HEK293T (cell line): ENCODE measurements at regions not wholly inside any gene's neighbourhood (a gene's known extent, or its start where the extent isn't known, plus 50 kb on each side); places are given as distances from the start of the nearest gene placed in this dataset.

Experiments used
- CTCF ChIA-PET: fragments of 350-600 bp; formaldehyde crosslinking; extraction: SDS; loops from one replicate; lab custom pipeline; 2021; ENCODE audit warnings: antibody characterized with exemption, inconsistent platforms; lab: Yijun Ruan, JAX
- POLR2A ChIA-PET: fragments of 350-600 bp; formaldehyde crosslinking; extraction: SDS; loops from one replicate; lab custom pipeline; 2020; ENCODE audit warnings: antibody characterized with exemption, inconsistent platforms; lab: Yijun Ruan, JAX
- DNase-seq: peaks from one replicate; pipeline ENCODE4 v3.0.0; 2012; ENCODE audit warnings: mixed read lengths; ENCODE audit errors: extremely low spot score
- ARNT ChIP-seq: fragments of 450-650 bp; IDR thresholded peaks from 2 replicates; pipeline ENCODE4 v1.6.1; 2017; ENCODE audit warnings: mild to moderate bottlenecking
- BHLHE40 ChIP-seq: fragments of 450-650 bp; IDR thresholded peaks from 2 replicates; pipeline ENCODE4 v1.6.1; 2016; ENCODE audit warnings: mild to moderate bottlenecking, moderate library complexity, borderline replicate concordance
- CTBP1 ChIP-seq: fragments of 450-650 bp; IDR thresholded peaks from 2 replicates; pipeline ENCODE4 v1.6.1; 2016; ENCODE audit warnings: borderline replicate concordance
- ELF4 ChIP-seq: fragments of 450-650 bp; IDR thresholded peaks from 2 replicates; pipeline ENCODE4 v1.6.1; 2017; ENCODE audit warnings: antibody characterized with exemption
- FOXA1 ChIP-seq: fragments of 450-650 bp; IDR thresholded peaks from 2 replicates; pipeline ENCODE4 v1.6.1; 2016; ENCODE audit warnings: mild to moderate bottlenecking
- FOXK2 ChIP-seq: fragments of 450-650 bp; IDR thresholded peaks from 2 replicates; pipeline ENCODE4 v1.6.1; 2016; ENCODE audit warnings: mild to moderate bottlenecking
- FOXM1 ChIP-seq: fragments of 450-650 bp; IDR thresholded peaks from 2 replicates; pipeline ENCODE4 v1.6.1; 2017; ENCODE audit warnings: mild to moderate bottlenecking, borderline replicate concordance
- HDGF ChIP-seq: fragments of 450-650 bp; IDR thresholded peaks from 2 replicates; pipeline ENCODE4 v1.6.1; 2017; ENCODE audit warnings: antibody characterized with exemption, borderline replicate concordance
- L3MBTL2 ChIP-seq: fragments of 450-650 bp; conservative IDR thresholded peaks from 2 replicates; pipeline ENCODE4 v1.6.1; 2016; ENCODE audit warnings: mild to moderate bottlenecking
- LEF1 ChIP-seq: fragments of 450-650 bp; IDR thresholded peaks from 2 replicates; pipeline ENCODE4 v1.6.1; 2017; ENCODE audit warnings: mild to moderate bottlenecking, borderline replicate concordance
- NFRKB ChIP-seq: fragments of 450-650 bp; IDR thresholded peaks from 2 replicates; pipeline ENCODE4 v1.6.1; 2016; ENCODE audit warnings: mild to moderate bottlenecking, moderate library complexity
- PKNOX1 ChIP-seq: fragments of 450-650 bp; IDR thresholded peaks from 2 replicates; pipeline ENCODE4 v1.6.1; 2016
- SP1 ChIP-seq: fragments of 450-650 bp; IDR thresholded peaks from 2 replicates; pipeline ENCODE4 v1.6.1; 2017
- SUZ12 ChIP-seq: fragments of 450-650 bp; IDR thresholded peaks from 2 replicates; pipeline ENCODE4 v1.6.1; 2016; ENCODE audit warnings: mild to moderate bottlenecking
- TARDBP ChIP-seq: fragments of 450-650 bp; IDR thresholded peaks from 2 replicates; pipeline ENCODE4 v1.6.1; 2016
- ZNF384 ChIP-seq: fragments of 450-650 bp; IDR thresholded peaks from 2 replicates; pipeline ENCODE4 v1.6.1; 2016

- ChIA-PET CTCF (no interaction called here), POLR2A (no interaction called here)
- no peak for TF ChIP-seq ELF4
- no peak for TF ChIP-seq TARDBP
- TF ChIP-seq L3MBTL2: no peak
- TF ChIP-seq CTBP1: no peak
- TF ChIP-seq PKNOX1: no peak
- TF ChIP-seq FOXA1: no peak
- TF ChIP-seq NFRKB: no peak
- no peak for TF ChIP-seq HDGF
- TF ChIP-seq LEF1: no peak
- no peak for TF ChIP-seq FOXK2
- no peak for DNase-seq
Observed at GRCh38 chr3:87873136-87873535, 185.7 kb downstream of the CGGBP1 start.

GRCh38 chr3:87867001-87867400 lies 191.8 kb downstream of the CGGBP1 start:
- no peak for TF ChIP-seq ELF4
- no peak for TF ChIP-seq PKNOX1
- TF ChIP-seq SP1: no peak
- no peak for TF ChIP-seq ARNT
- no peak for TF ChIP-seq FOXA1
- TF ChIP-seq NFRKB: no peak
- TF ChIP-seq BHLHE40: no peak
- TF ChIP-seq L3MBTL2: no peak
- DNase-seq: no peak
- ChIA-PET CTCF (no interaction called here), POLR2A (no interaction called here)

GRCh38 chr3:87856126-87856525 lies 202.7 kb downstream of the CGGBP1 start:
- DNase-seq: no peak
- TF ChIP-seq CTBP1: no peak
- no peak for TF ChIP-seq PKNOX1
- TF ChIP-seq FOXM1: no peak
- TF ChIP-seq SP1: no peak
- TF ChIP-seq FOXK2: no peak
- no peak for TF ChIP-seq ZNF384
- no peak for TF ChIP-seq SUZ12
- TF ChIP-seq ELF4: no peak
- no peak for TF ChIP-seq LEF1
- TF ChIP-seq L3MBTL2: no peak
- no peak for TF ChIP-seq NFRKB
- ChIA-PET CTCF (no interaction called here), POLR2A (no interaction called here)

GRCh38 chr3:87855616-87856015 lies 203.2 kb downstream of the CGGBP1 start:
- POLR2A ChIA-PET: no interaction called here
- no peak for DNase-seq
- TF ChIP-seq FOXA1 (no peak), L3MBTL2 (no peak), FOXK2 (no peak), BHLHE40 (no peak), NFRKB (no peak), SP1 (no peak), FOXM1 (no peak), LEF1 (no peak)
- CTCF ChIA-PET: no interaction called here

GRCh38 chr3:87855211-87855610 lies 203.6 kb downstream of the CGGBP1 start:
- CTCF ChIA-PET: no interaction called here
- DNase-seq: no peak

GRCh38 chr3:87848003-87848402 lies 210.8 kb downstream of the CGGBP1 start:
- CTCF ChIA-PET: no interaction called here
- no peak for TF ChIP-seq ZNF384
- no peak for DNase-seq
- POLR2A ChIA-PET: no interaction called here

More at GRCh38 chr3:87855211-87855610, 203.6 kb downstream of the CGGBP1 start:
- no peak for TF ChIP-seq TARDBP
- TF ChIP-seq SUZ12: no peak
- TF ChIP-seq FOXA1: no peak
- TF ChIP-seq ARNT: no peak
- no peak for TF ChIP-seq LEF1
- TF ChIP-seq FOXK2: no peak
- POLR2A ChIA-PET: no interaction called here

GRCh38 chr3:87837076-87837475 lies 221.7 kb downstream of the CGGBP1 start:
- ChIA-PET POLR2A (no interaction called here), CTCF (no interaction called here)
- TF ChIP-seq FOXM1: no peak
- TF ChIP-seq FOXA1: no peak
- no peak for TF ChIP-seq NFRKB
- TF ChIP-seq SUZ12: no peak
- TF ChIP-seq L3MBTL2: no peak
- TF ChIP-seq TARDBP: no peak
- TF ChIP-seq CTBP1: no peak
- no peak for TF ChIP-seq LEF1
- no peak for TF ChIP-seq HDGF
- no peak for DNase-seq
